ENCODE measurements at regions not wholly inside any gene's neighbourhood (a gene's known extent, or its start where the extent isn't known, plus 50 kb on each side); places are given as distances from the start of the nearest gene placed in this dataset.
A peak's percentile ranks its signal among the peaks of the same experiment; 100 is the strongest.

GRCh38 chr10:50990568-50991455 lies 83.5 kb upstream of the PRKG1 start:
- Mint-ChIP-seq H3K27ac (no peak overlapping the region), H3K4me3 (peak overlapping the region; percentile 60 to 70), H3K27me3 (peaks cover 46 to 61% of the 10 kb centered on the region in 2 donors), H3K4me1 (ENCODE audit: low read depth in 2 of 2) (peaks cover 2 to 4% of the 10 kb centered on the region in 2 donors), H3K36me3 (ENCODE audit: insufficient read depth) (no peaks in the 10 kb centered on the region), H3K9me3 (no peaks in the 10 kb centered on the region)
- DNase-seq (no peak), ATAC-seq (replicated peaks) (peak; percentile 22)

GRCh38 chr10:50991456-50992355 lies 82.6 kb upstream of the PRKG1 start:
- ATAC-seq (replicated peaks), result no peak
- Mint-ChIP-seq H3K27me3 (peaks cover 49 to 66% of the 10 kb centered on the region in 2 donors), H3K4me3 (peak overlapping the region; percentile 60 to 70), H3K36me3 (ENCODE audit: insufficient read depth) (no peaks in the 10 kb centered on the region), H3K9me3 (no peaks in the 10 kb centered on the region), H3K4me1 (ENCODE audit: low read depth in 2 of 2) (peaks cover 2 to 4% of the 10 kb centered on the region in 2 donors), H3K27ac (no peak overlapping the region)
- no peak for DNase-seq

- Mint-ChIP-seq H3K36me3 (ENCODE audit: insufficient read depth) (no peaks in the 10 kb centered on the region), H3K4me1 (ENCODE audit: low read depth in 2 of 2) (peaks cover 2 to 4% of the 10 kb centered on the region in 2 donors), H3K27ac (no peak overlapping the region), H3K4me3 (peak overlapping the region; percentile 20 to 29), H3K9me3 (no peaks in the 10 kb centered on the region), H3K27me3 (peaks cover 48 to 66% of the 10 kb centered on the region in 2 donors)
- DNase-seq, result no peak
- ATAC-seq (replicated peaks), result no peak
These were observed 81.9 kb upstream of the PRKG1 start for GRCh38 chr10:50992356-50992901.

- peaks cover 2 to 4% of the 10 kb centered on the region in 2 donors for H3K4me1 Mint-ChIP-seq (ENCODE audit: low read depth in 2 of 2)
- H3K36me3 Mint-ChIP-seq (ENCODE audit: insufficient read depth), result no peaks in the 10 kb centered on the region
- no peak for DNase-seq
- peaks cover 48 to 60% of the 10 kb centered on the region in 2 donors for H3K27me3 Mint-ChIP-seq
- no peak overlapping the region for H3K4me3 Mint-ChIP-seq
- no peak overlapping the region for H3K27ac Mint-ChIP-seq
- H3K9me3 Mint-ChIP-seq, result no peaks in the 10 kb centered on the region
- ATAC-seq (replicated peaks), result no peak
These were observed 81.1 kb upstream of the PRKG1 start for GRCh38 chr10:50992972-50993766.

GRCh38 chr10:50993771-50994251 lies 80.5 kb upstream of the PRKG1 start:
- H3K4me1 Mint-ChIP-seq (ENCODE audit: low read depth in 2 of 2), result peaks cover 2 to 4% of the 10 kb centered on the region in 2 donors
- H3K27me3 Mint-ChIP-seq, result peaks cover 48 to 60% of the 10 kb centered on the region in 2 donors
- no peaks in the 10 kb centered on the region for H3K9me3 Mint-ChIP-seq
- DNase-seq (no peak), ATAC-seq (replicated peaks) (no peak)
- no peak overlapping the region for H3K4me3 Mint-ChIP-seq
- H3K36me3 Mint-ChIP-seq (ENCODE audit: insufficient read depth), result no peaks in the 10 kb centered on the region
- no peak overlapping the region for H3K27ac Mint-ChIP-seq

GRCh38 chr10:50997461-50997860 lies 76.8 kb upstream of the PRKG1 start:
- no peaks in the 10 kb centered on the region for H3K36me3 Mint-ChIP-seq (ENCODE audit: insufficient read depth)
- no peaks in the 10 kb centered on the region for H3K9me3 Mint-ChIP-seq
- DNase-seq (no peak), ATAC-seq (replicated peaks) (no peak)
- H3K27ac Mint-ChIP-seq, result no peak overlapping the region
- H3K27me3 Mint-ChIP-seq, result peaks cover 42 to 43% of the 10 kb centered on the region in 2 donors
- peaks cover 0 to 2% of the 10 kb centered on the region in 2 donors for H3K4me1 Mint-ChIP-seq (ENCODE audit: low read depth in 2 of 2)
- H3K4me3 Mint-ChIP-seq, result no peak overlapping the region

- ATAC-seq (replicated peaks), result no peak
- no peaks in the 10 kb centered on the region for H3K9me3 Mint-ChIP-seq
- H3K27ac Mint-ChIP-seq, result no peak overlapping the region
- DNase-seq, result no peak
- H3K36me3 Mint-ChIP-seq (ENCODE audit: insufficient read depth), result no peaks in the 10 kb centered on the region
- no peaks in the 10 kb centered on the region for H3K4me1 Mint-ChIP-seq (ENCODE audit: low read depth in 2 of 2)
- peaks cover 26 to 30% of the 10 kb centered on the region in 2 donors for H3K27me3 Mint-ChIP-seq
- H3K4me3 Mint-ChIP-seq, result no peak overlapping the region
These were observed 75.1 kb upstream of the PRKG1 start for GRCh38 chr10:50999163-50999562.

- no peaks in the 10 kb centered on the region for H3K4me1 Mint-ChIP-seq (ENCODE audit: low read depth in 2 of 2)
- ATAC-seq (replicated peaks) (no peak), DNase-seq (no peak)
- H3K36me3 Mint-ChIP-seq (ENCODE audit: insufficient read depth), result no peaks in the 10 kb centered on the region
- no peak overlapping the region for H3K27ac Mint-ChIP-seq
- H3K27me3 Mint-ChIP-seq, result peaks cover 19 to 31% of the 10 kb centered on the region in 2 donors
- H3K4me3 Mint-ChIP-seq, result no peak overlapping the region
- H3K9me3 Mint-ChIP-seq, result no peaks in the 10 kb centered on the region
These were observed 74.1 kb upstream of the PRKG1 start for GRCh38 chr10:51000164-51000563.

GRCh38 chr10:51000976-51001375 lies 73.3 kb upstream of the PRKG1 start:
- no peaks in the 10 kb centered on the region for H3K36me3 Mint-ChIP-seq (ENCODE audit: insufficient read depth)
- no peak overlapping the region for H3K27ac Mint-ChIP-seq
- H3K27me3 Mint-ChIP-seq, result peaks cover 19 to 35% of the 10 kb centered on the region in 2 donors
- H3K9me3 Mint-ChIP-seq, result no peaks in the 10 kb centered on the region
- H3K4me3 Mint-ChIP-seq, result no peak overlapping the region
- H3K4me1 Mint-ChIP-seq (ENCODE audit: low read depth in 2 of 2), result no peaks in the 10 kb centered on the region
- DNase-seq, result no peak
- no peak for ATAC-seq (replicated peaks)

- H3K4me1 Mint-ChIP-seq (ENCODE audit: low read depth in 2 of 2), result no peaks in the 10 kb centered on the region
- no peak for ATAC-seq (replicated peaks)
- H3K4me3 Mint-ChIP-seq, result no peak overlapping the region
- H3K9me3 Mint-ChIP-seq, result no peaks in the 10 kb centered on the region
- no peak overlapping the region for H3K27ac Mint-ChIP-seq
- H3K36me3 Mint-ChIP-seq (ENCODE audit: insufficient read depth), result no peaks in the 10 kb centered on the region
- peaks cover 15 to 31% of the 10 kb centered on the region in 2 donors for H3K27me3 Mint-ChIP-seq
- no peak for DNase-seq
These were observed 72.7 kb upstream of the PRKG1 start for GRCh38 chr10:51001587-51001986.

- Mint-ChIP-seq H3K4me1 (ENCODE audit: low read depth in 2 of 2) (no peaks in the 10 kb centered on the region), H3K27me3 (peaks cover 16 to 32% of the 10 kb centered on the region in 2 donors), H3K27ac (no peak overlapping the region), H3K36me3 (ENCODE audit: insufficient read depth) (no peaks in the 10 kb centered on the region), H3K4me3 (no peak overlapping the region), H3K9me3 (no peaks in the 10 kb centered on the region)
- DNase-seq (no peak), ATAC-seq (replicated peaks) (no peak)
These were observed 71.8 kb upstream of the PRKG1 start for GRCh38 chr10:51002469-51002868.

- no peak for ATAC-seq (replicated peaks)
- H3K27ac Mint-ChIP-seq, result no peak overlapping the region
- H3K27me3 Mint-ChIP-seq, result peaks cover 29 to 38% of the 10 kb centered on the region in 2 donors
- no peaks in the 10 kb centered on the region for H3K4me1 Mint-ChIP-seq (ENCODE audit: low read depth in 2 of 2)
- H3K36me3 Mint-ChIP-seq (ENCODE audit: insufficient read depth), result no peaks in the 10 kb centered on the region
- H3K9me3 Mint-ChIP-seq, result no peaks in the 10 kb centered on the region
- no peak overlapping the region for H3K4me3 Mint-ChIP-seq
- no peak for DNase-seq
These were observed 69.5 kb upstream of the PRKG1 start for GRCh38 chr10:51004776-51005175.
